HepG2 (cell line): ENCODE measurements at regions not wholly inside any gene's neighbourhood (a gene's known extent, or its start where the extent isn't known, plus 50 kb on each side); places are given as distances from the start of the nearest gene placed in this dataset.

Experiments used
- RAD21 ChIP-seq: fragments of 450-650 bp; formaldehyde crosslinking; IDR thresholded peaks from 2 replicates; pipeline ENCODE4 v1.5.0; 2020; ENCODE audit warnings: mild to moderate bottlenecking
- TRIM24 ChIP-seq: sonication (generic); formaldehyde crosslinking; IDR thresholded peaks from 2 replicates; pipeline ENCODE4 v1.8.0; 2022; ENCODE audit warnings: mild to moderate bottlenecking, missing genetic modification reagents
- TF ChIP-seq, protein P1 (sequence below): sonication (generic); formaldehyde crosslinking; conservative IDR thresholded peaks from 2 replicates; pipeline ENCODE4 v1.4.0; 2020; ENCODE audit warnings: missing genetic modification reagents

DNA sequence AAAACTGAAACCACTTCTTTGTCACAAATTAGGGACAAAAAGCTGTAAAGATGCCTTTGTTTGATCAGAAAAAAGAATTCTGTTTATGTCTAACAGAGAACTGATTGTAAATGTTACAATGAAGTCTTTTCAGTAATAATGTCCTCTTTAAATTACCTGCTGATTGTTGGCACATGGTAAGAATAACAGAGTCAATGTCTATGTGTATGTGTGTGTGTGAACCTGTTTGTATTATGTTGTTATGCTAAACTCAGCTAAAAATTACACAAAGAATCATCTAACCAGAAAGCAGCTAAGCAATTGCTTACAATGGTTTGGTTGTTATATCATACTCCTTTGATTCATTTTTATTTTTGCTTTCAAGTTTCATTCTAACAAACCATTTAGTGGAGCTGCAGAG is 159.1 kb upstream of the PDZRN3 start:
- TF ChIP-seq RAD21 (no peak), TRIM24 (no peak)
- TF ChIP-seq, protein P1, sequence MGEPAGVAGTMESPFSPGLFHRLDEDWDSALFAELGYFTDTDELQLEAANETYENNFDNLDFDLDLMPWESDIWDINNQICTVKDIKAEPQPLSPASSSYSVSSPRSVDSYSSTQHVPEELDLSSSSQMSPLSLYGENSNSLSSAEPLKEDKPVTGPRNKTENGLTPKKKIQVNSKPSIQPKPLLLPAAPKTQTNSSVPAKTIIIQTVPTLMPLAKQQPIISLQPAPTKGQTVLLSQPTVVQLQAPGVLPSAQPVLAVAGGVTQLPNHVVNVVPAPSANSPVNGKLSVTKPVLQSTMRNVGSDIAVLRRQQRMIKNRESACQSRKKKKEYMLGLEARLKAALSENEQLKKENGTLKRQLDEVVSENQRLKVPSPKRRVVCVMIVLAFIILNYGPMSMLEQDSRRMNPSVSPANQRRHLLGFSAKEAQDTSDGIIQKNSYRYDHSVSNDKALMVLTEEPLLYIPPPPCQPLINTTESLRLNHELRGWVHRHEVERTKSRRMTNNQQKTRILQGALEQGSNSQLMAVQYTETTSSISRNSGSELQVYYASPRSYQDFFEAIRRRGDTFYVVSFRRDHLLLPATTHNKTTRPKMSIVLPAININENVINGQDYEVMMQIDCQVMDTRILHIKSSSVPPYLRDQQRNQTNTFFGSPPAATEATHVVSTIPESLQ (CRISPR knock-in tag) = no peak
